ENCODE measurements at regions not wholly inside any gene's neighbourhood (a gene's known extent, or its start where the extent isn't known, plus 50 kb on each side); places are given as distances from the start of the nearest gene placed in this dataset.

DNA sequence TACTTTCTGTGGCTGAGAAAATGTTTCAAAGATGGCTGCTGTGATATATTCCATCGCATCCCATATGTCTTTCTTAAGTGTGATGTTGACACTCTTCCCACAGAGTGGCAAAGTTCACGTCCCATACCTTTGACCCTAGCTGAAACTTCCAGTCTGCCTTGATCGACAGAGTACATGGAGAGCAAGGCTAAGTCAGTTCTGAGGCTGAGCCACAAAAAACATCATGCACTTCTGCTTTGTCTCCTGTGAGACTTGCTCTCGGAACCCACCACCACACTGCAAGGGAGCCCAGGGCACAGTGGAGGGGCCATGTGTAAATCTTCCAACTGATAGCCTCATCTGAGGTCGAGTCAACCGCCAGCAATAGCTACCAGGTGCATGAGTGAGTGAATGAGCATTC is 431.9 kb upstream of the RUNX1 start:
- DNase-seq (ENCODE audit: extremely low read depth, low read depth), result no peak
- TF ChIP-seq, protein P1, sequence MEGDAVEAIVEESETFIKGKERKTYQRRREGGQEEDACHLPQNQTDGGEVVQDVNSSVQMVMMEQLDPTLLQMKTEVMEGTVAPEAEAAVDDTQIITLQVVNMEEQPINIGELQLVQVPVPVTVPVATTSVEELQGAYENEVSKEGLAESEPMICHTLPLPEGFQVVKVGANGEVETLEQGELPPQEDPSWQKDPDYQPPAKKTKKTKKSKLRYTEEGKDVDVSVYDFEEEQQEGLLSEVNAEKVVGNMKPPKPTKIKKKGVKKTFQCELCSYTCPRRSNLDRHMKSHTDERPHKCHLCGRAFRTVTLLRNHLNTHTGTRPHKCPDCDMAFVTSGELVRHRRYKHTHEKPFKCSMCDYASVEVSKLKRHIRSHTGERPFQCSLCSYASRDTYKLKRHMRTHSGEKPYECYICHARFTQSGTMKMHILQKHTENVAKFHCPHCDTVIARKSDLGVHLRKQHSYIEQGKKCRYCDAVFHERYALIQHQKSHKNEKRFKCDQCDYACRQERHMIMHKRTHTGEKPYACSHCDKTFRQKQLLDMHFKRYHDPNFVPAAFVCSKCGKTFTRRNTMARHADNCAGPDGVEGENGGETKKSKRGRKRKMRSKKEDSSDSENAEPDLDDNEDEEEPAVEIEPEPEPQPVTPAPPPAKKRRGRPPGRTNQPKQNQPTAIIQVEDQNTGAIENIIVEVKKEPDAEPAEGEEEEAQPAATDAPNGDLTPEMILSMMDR (IDR thresholded peaks at IDR 0.05; ENCODE audit: low read depth, low read length), result no peak

DNA sequence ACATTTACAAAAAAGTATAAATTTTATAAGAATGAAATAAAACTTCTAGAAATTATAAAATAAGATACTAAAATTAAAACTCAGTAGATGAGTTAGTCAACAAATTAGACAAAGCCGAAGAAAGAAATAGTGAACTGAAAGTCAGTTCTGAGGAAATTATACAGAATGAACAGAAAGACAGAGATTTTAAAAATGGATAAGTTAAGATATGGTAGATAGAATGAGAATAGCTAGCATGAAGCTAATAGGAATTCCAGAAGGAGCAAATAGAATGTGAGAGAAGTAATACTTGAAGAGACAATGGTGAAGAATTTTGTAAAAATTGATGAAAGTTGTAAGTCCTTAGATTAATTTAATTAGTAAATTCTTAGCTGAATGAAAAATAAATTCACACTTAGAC is 430.4 kb upstream of the RUNX1 start:
- no peak for DNase-seq (ENCODE audit: extremely low read depth, low read depth)
- TF ChIP-seq, protein P1 (IDR thresholded peaks at IDR 0.05; ENCODE audit: low read depth, low read length), result no peak

DNA sequence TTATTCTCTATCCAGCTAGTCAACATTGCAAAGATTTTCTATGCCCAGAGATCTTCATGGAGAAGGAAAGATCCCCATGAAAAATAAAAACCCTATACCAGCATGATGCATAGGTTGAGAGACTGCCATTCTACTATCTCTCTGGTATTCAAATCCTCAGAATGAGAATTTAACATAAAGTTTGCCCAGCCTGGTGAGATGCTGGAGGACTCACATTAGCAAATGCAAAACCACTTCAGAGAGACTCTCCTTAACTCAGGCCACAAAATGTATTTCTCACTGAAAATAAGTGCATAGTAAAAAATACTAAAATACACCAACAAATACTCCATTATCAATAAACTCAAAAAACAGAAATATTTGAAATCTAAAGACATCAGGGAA is 430.0 kb upstream of the RUNX1 start:
- no peak for DNase-seq (ENCODE audit: extremely low read depth, low read depth)
- TF ChIP-seq, protein P1 (IDR thresholded peaks at IDR 0.05; ENCODE audit: low read depth, low read length), result no peak

DNA sequence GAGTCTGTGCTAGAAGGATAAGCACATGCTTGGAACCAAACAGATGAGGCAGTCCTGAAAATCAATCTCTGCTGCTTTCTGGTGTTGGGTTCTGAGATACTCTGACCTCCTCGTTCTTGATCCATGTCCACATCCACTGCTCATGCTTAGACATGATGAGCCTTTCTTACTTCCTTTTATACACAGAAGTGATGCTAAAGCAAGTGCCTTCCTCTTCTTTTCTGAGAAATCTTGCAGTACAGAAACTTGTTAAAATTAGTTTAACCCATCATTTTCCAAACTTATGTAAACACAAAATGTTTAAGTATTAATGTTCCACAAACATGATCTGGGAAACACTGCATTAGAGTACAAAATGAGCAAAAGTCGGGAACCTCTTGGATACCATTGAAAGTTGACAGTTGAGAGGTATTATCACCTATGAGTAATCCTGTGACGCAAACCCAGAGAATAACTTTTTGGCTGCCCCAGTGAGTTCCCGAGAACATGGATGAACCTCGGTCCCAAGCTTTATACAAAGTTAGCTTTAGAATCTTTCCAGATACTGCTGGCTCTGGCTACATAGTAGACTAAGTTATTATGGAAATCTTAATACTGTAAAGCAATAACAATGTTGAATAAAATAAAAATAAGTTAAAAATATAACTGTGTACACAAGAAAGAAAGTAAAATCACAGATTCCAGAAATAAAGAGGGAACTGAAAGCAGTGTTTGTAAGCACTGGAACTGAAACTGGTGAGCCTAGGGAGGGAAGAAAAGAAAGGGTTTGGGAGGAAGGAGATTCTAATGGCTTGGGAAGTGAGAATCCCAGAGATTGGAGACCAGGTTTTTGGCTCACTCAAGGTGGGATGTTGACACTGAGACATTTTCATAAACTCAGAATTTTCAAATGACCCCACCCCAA is 429.3 kb upstream of the RUNX1 start:
- DNase-seq (ENCODE audit: extremely low read depth, low read depth), result no peak
- TF ChIP-seq, protein P1 (IDR thresholded peaks at IDR 0.05; ENCODE audit: low read depth, low read length), result no peak

DNA sequence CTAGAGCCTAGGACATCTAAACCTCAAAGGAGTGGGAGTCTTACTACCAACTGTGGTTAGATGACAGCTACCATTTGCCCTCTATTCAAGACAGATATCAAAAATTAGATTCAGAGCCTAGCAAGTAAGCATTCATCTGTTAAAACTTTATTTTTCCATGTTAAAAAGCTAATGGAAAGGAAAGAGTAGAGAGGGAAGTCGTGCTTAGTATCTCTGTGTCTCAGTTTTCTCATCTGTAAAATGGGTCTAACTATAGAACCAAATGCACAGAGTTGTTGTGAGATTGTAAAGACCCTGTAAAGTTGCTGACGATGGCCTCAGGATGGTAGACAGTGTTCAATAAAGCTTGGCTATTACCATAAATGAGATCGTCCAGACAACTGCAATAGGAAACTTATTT is 428.5 kb upstream of the RUNX1 start:
- no peak for DNase-seq (ENCODE audit: extremely low read depth, low read depth)
- TF ChIP-seq, protein P1 (IDR thresholded peaks at IDR 0.05; ENCODE audit: low read depth, low read length), result no peak

DNA sequence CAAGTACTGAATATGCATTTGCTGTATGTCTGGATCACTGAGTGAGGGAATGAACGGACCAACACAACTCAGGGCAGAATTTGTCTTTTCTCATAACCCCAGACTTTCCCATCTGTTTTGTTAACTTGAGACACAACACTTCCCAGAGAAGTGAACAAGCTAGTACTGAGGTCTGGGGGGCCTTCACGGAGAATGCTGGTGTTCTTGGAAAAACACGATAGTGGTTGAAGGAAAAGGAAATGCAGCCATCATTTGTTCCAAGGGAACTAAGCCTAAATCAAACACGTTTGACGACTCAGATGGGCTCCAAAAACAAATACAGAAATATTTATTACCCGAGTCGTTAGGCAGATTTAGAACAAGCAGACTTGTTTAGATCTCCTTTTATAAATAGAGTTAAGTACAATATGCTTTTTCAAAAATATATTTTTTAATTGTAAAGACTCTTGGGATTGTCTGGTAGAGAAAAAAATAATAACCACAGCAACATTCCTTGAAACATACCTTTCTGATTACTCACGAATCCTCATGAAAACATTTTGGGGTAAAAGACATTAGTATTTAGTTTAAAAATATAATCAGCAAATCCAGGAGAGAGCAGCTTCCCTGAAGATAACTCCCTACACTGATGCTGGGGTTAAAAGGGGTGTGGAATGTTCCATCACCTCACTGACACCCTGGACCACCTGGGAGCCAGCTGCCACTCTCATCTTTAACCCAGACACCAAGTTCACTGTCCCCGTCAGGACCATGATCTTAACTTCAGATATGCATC is 427.7 kb upstream of the RUNX1 start:
- TF ChIP-seq, protein P1 (IDR thresholded peaks at IDR 0.05; ENCODE audit: low read depth, low read length), result no peak
- DNase-seq (ENCODE audit: extremely low read depth, low read depth), result no peak

DNA sequence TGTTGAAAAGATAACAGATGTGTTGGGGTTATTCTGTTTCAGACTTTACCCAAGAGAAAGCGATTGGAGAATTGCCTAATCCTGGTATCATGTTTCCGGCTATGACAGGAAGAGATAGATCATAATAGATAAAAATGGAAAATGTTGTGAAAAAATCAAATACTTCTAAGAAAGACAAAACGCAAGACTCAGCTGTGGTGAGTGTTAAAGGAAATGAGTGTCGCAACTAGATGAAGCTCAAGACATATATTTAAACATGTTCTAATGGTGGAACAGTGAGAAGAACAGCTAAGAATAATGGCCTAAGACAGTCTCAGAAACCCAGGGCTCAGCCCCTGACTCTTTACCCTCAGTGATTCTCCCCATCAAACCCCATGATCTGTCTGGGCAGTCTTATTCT is 426.7 kb upstream of the RUNX1 start:
- peak; percentile 25 for DNase-seq (ENCODE audit: extremely low read depth, low read depth)
- TF ChIP-seq, protein P1 (IDR thresholded peaks at IDR 0.05; ENCODE audit: low read depth, low read length), result no peak

All from AG09319 (cell line).